HFFc6 (cell line): ENCODE measurements at regions not wholly inside any gene's neighbourhood (a gene's known extent, or its start where the extent isn't known, plus 50 kb on each side); places are given as distances from the start of the nearest gene placed in this dataset.
"Not testable (repeated sequence)": the region's sequence is repeated elsewhere in the genome, so short reads cannot be mapped to it uniquely, and the experiment has no call there.

Experiments
- DNase-seq: peaks from one replicate; pipeline ENCODE4 v3.0.0-alpha.2; 2018
- H3K27ac Mint-ChIP-seq: 2 replicates; pipeline ENCODE4 v1.8.0; 2020; ENCODE audit warnings: mild to moderate bottlenecking, mixed read lengths
- H3K27me3 Mint-ChIP-seq: 2 replicates; pipeline ENCODE4 v1.8.0; 2021; ENCODE audit warnings: mild to moderate bottlenecking, moderate library complexity, mixed read lengths; ENCODE audit not compliant: insufficient read depth
- H3K36me3 Mint-ChIP-seq: 2 replicates; pipeline ENCODE4 v1.8.0; 2021; ENCODE audit warnings: low read depth, mixed read lengths
- H3K4me1 Mint-ChIP-seq: 2 replicates; pipeline ENCODE4 v1.8.0; 2020; ENCODE audit warnings: low read depth, mixed read lengths
- H3K4me3 Mint-ChIP-seq: 2 replicates; pipeline ENCODE4 v1.8.0; 2020; ENCODE audit warnings: mild to moderate bottlenecking, moderate library complexity, mixed read lengths
- H3K9me3 Mint-ChIP-seq: 2 replicates; pipeline ENCODE4 v1.8.0; 2020; ENCODE audit warnings: mild to moderate bottlenecking, mixed read lengths
- CTCF ChIP-seq: fragments of 200-600 bp; sonication (generic); IDR thresholded peaks from 2 replicates; pipeline ENCODE4 v1.5.0; 2021; ENCODE audit warnings: antibody characterized with exemption, mild to moderate bottlenecking

- Mint-ChIP-seq H3K4me1 (peaks cover 45% of the 10 kb centered on the region), H3K9me3 (peaks cover 4% of the 10 kb centered on the region; the same call in 1 of the 2 replicates), H3K36me3 (no peaks in the 10 kb centered on the region; the same call in 1 of the 2 replicates), H3K27me3 (no peaks in the 10 kb centered on the region; the same call in 1 of the 2 replicates), H3K27ac (peak overlapping the region; percentile 43; the same call in 1 of the 2 replicates), H3K4me3 (no peak overlapping the region)
- no peak for TF ChIP-seq CTCF
- no peak for DNase-seq
Measured at GRCh38 chr2:43068631-43069517, 157.5 kb downstream of the ZFP36L2 start.

- Mint-ChIP-seq H3K27me3 (no peaks in the 10 kb centered on the region; the same call in 1 of the 2 replicates), H3K9me3 (peaks cover 5% of the 10 kb centered on the region; the same call in 1 of the 2 replicates), H3K4me1 (peaks cover 37% of the 10 kb centered on the region), H3K4me3 (no peak overlapping the region), H3K27ac (no peak overlapping the region), H3K36me3 (no peaks in the 10 kb centered on the region)
- DNase-seq, result no peak
- no peak for TF ChIP-seq CTCF
Measured at GRCh38 chr2:43068041-43068533, 158.3 kb downstream of the ZFP36L2 start.

GRCh38 chr2:43067254-43068040, 159.0 kb downstream of the ZFP36L2 start:
- Mint-ChIP-seq H3K4me3 (no peak overlapping the region), H3K27ac (no peak overlapping the region), H3K36me3 (no peaks in the 10 kb centered on the region), H3K27me3 (no peaks in the 10 kb centered on the region; the same call in 1 of the 2 replicates), H3K9me3 (peaks cover 5% of the 10 kb centered on the region; the same call in 1 of the 2 replicates), H3K4me1 (peaks cover 33% of the 10 kb centered on the region)
- no peak for TF ChIP-seq CTCF
- DNase-seq, result no peak

GRCh38 chr2:43066541-43067253, 159.7 kb downstream of the ZFP36L2 start:
- not testable (repeated sequence) for H3K36me3 Mint-ChIP-seq

GRCh38 chr2:43065871-43066270, 160.5 kb downstream of the ZFP36L2 start:
- Mint-ChIP-seq H3K9me3 (peaks cover 10% of the 10 kb centered on the region), H3K27me3 (peaks cover 1% of the 10 kb centered on the region; the same call in 1 of the 2 replicates), H3K4me1 (peaks cover 17% of the 10 kb centered on the region), H3K4me3 (no peak overlapping the region), H3K36me3 (peaks cover 11% of the 10 kb centered on the region), H3K27ac (no peak overlapping the region)
- no peak for DNase-seq
- no peak for TF ChIP-seq CTCF

More at GRCh38 chr2:43066541-43067253, 159.7 kb downstream of the ZFP36L2 start:
- not testable (repeated sequence) for H3K27me3 Mint-ChIP-seq, H3K4me3 Mint-ChIP-seq, H3K27ac Mint-ChIP-seq, DNase-seq
- peaks cover 10% of the 10 kb centered on the region for H3K9me3 Mint-ChIP-seq
- H3K4me1 Mint-ChIP-seq, result peaks cover 26% of the 10 kb centered on the region
